Stimulated activated CD4-positive, alpha-beta T cell treated with anti-CD3 and anti-CD28 coated beads, Interleukin-4, amount 100 ng/mL, for 1 hour (primary cell): ENCODE measurements at regions not wholly inside any gene's neighbourhood (a gene's known extent, or its start where the extent isn't known, plus 50 kb on each side); places are given as distances from the start of the nearest gene placed in this dataset.

ENCODE experiments used
- DNase-seq: peaks from one replicate; pipeline ENCODE4 v3.0.0-alpha.2; 2020

DNA sequence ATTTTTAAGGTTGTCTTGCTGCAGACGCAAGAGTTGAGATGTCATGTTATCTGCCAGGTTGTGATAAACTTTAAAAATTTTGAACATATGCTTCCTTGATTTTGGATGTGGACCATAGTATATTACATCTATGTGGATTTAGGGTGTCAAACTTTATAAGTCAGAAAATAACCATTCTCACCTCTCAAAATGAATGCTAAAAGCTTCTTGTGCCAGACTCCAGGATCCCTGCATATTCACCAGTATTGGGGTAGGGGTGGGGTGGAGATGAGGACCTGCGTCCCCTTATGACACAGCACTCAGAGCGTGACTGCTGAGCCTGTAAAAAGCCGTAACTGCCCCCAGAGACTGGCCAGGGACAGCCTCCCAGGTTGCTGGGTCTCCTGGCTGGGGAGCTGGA lies 524.4 kb downstream of the LMO7 start:
- DNase-seq = no peak

DNA sequence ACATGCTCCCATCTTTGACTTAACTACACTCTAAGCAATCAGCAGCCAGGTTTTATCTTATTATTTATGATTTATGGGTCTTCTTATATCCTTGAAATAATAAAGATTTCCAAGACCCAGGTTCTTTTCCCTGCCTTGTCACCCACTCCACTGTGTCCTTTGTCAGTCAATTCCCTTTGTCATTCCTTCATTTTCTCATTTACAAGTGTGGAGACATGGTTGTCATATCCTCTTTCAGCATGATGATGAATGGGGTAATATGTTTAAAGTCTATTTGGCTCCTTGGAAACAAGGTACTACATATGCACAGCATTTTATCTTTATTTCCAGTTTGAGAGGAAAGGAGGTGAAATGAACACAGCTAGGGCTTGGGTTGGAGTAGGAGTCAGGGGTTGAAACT lies 521.8 kb downstream of the LMO7 start:
- no peak for DNase-seq

DNA sequence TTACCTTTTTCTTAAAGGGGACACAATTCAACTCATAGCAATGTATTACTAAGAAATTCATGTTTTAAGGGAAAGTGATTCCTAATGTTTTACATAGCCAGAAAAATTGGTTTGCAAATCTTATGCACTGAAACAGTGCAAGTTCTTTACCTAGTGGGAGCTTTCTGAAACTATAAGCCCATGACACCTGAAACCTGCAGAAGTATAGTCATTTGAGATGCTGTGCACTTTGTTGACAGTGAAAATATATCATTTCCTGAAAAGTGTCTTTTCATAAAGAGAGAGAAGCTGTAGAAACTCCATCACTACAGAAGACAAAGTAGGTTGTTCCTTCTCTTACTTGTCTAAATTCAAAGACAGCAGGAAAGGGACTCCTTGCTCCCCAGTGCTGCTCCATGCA lies 517.1 kb downstream of the LMO7 start:
- no peak for DNase-seq

DNA sequence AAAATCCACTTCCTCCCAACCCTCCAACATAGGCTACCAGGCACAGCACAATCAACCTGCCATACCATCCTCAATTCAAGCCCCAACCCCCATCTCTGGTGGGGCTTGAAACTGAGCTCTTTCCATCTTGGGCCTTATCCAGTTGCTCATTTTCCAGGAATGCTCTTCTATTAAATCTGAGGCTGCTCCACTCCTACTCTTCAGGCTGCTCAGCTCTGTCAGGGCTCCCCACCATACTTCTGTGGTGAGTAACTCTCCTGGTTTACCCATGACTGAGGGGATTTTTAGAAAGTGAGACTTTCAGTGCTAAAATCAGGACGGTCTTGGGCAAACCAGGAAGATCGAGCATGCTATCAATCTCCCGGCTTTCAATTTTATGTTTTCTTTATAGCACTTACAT lies 512.8 kb downstream of the LMO7 start:
- DNase-seq = no peak

DNA sequence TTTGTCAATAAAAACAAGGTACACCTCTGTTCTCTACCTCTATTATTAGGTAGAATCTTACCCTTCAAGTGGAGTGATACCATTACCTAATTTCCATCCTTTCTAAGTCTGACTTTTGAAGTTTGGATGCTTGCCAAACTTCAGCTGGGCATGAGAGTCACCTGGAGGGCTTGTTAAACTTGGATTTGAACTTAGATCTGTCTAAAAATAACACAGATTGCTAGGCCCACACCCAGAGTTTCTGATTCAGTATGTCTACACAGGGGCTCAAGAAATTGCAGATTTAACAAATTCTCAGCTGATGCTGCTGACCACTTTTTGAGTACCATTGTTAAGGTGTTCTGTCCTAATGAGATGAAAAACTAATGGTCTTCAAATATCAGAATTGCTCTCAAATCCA lies 512.2 kb downstream of the LMO7 start:
- DNase-seq = no peak

DNA sequence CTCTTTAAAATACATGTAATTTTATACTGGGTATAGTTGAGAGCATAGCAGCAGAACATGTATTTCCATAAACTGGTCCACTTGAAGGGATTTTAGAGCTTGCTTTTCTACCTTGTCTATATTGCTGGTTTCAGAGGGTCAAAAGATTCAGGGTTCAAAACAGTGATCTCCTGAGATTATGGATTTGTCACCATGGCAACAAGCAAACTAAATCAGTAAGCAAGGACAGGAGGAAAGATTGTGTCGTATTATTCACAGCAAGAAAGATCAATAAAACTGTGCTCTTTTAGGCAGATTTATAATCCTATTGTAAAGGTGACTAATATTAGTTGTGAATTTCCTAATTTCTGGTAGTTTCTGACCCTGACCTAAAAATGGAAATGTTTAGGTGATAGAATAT lies 496.4 kb downstream of the LMO7 start:
- no peak for DNase-seq

DNA sequence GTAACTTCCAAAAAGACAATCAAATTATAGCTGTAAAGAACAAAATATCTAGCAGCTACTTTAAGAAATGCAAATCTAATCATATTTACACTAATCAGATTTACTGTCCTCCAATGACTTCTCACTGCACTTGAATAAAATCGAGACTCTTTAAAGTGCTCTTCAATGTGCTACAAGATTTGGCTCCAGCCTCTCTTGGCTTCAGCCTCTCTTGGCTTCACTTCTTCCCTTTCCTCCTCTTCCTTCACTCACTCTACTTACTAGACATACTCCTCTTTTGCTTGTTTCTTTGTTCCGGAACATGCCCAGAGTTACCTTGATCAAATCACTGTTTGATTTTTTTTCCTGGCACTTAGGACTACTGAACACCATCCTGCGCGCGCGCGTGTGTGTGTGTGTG lies 495.4 kb downstream of the LMO7 start:
- no peak for DNase-seq

DNA sequence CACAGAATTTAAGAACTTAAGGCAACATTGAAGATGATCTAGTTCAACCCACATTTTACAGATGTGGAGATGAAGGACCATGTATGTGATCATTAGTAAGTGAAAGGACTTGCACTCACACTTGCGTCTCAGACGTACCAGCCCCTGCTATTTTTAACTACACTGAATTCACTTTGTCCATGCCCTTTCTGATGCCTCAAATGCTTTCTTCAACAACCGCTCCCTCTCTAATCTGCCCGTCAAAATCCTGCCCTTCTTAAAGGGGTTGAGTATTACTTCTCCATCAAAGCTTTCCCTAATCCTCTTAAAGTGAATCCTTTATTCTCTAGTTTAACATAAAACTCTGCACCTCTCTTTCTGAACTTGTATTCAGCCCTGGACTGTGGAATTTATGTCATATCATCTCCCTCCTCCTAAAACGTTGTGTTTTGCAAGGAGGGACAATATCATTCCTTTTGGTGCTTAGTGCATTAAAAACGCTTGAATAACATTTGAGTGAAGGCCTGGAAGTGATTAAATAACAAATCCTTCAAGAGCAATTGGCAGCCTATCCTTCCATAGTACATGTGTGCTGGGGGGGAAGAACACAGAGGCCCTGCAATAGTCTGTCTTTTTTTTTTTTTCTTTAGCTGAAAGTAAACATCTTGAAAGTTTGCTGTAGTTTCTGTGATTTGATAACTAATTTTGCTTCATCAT lies 493.3 kb downstream of the LMO7 start:
- no peak for DNase-seq

DNA sequence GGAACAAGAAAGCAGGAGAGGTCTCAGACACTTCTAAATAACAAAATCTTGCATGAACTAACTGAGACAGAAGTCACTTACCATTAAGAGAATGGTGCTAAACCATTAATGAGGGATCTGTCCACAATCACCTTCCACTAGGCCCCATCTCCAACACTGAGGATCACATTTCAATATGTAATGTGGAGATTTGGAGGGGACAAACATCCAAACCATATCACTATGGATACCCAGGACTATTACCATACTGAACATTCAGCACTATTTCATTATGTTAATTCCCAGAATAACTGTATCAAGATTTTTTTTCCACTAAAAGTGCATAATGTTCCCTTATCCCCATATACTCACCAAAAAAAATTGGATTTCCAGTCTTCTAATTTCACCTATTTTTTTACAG lies 491.8 kb downstream of the LMO7 start:
- no peak for DNase-seq

DNA sequence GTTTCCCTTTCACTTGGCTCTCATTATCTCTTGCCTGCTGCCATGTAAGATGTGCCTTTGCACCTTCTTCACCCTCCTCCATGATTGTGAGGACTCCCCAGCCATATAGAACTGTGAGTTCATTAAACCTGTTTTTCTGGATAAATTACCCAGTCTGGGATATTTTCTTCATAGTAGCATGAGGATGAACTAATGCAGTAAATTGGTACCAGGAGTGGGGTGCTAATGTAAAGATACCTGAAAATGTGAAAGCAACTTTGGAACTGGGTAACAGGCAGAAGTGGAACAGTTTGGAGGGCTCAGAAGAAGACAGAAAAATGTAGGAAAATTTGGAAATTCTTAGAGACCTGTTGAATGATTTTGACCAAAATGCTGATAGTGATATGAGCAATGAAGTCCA lies 487.4 kb downstream of the LMO7 start:
- DNase-seq = no peak

DNA sequence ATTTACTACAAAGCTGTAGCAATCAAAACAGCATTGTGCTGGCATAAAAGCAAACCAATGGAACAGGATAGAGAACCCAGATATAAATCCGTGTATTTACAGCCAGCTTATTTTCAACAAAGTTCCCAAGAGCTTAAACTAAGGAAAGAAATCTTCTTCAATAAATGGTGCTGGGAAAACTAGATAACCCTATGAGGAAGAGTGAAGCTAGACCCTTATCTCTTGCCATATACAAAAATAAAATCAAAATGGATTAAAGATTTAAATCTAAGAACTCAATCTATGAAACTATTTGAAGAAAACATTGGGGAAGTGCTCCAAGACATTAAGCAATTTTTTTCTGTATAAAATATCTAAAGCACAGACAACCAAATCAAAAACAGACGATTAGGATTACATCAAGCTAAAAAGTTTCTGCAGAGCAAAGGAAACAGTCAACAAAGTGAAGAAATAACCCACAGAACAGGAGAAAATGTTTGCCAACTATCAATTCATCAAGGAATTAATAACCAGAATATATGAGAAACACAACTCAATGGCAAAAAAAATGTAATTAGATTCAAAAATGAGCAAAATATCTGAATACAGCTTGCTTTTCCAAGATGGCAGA lies 480.7 kb downstream of the LMO7 start:
- no peak for DNase-seq

DNA sequence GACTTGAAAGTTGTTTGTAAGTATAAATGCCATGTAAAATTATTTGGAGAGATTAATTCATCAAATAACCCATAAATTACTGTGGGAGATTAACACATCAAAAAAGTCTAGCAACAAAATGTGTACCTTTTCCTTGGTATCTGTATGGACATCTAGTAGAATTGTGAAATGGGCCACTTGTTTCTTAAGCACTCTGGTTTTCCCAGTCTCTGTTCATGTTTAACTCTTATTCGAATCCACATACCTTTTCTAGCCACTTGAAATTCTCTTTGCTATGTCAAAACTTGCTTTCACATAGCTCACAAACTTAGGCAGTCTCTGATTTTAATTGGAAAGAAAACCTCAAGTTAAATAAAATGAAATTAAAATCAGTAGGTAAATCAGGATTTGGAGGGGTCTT lies 470.6 kb downstream of the LMO7 start:
- no peak for DNase-seq

DNA sequence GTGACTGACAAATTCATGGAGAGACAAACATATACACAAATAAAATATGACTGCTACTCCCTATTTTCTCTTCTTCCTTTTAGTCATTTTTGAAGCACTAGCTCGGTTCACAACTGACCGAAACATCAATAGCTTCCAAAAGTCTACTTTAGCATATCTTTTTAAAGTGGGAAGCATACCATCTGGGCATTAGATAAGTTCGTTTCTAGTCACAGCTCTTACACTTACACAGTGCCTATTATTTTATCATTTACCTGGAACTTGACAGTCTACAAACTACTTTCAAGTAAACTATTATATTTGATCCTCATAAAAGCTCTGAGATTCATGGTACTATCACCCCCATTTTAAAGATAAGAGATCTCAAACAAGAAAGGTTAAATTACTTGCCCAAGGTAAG lies 458.5 kb downstream of the LMO7 start:
- no peak for DNase-seq

DNA sequence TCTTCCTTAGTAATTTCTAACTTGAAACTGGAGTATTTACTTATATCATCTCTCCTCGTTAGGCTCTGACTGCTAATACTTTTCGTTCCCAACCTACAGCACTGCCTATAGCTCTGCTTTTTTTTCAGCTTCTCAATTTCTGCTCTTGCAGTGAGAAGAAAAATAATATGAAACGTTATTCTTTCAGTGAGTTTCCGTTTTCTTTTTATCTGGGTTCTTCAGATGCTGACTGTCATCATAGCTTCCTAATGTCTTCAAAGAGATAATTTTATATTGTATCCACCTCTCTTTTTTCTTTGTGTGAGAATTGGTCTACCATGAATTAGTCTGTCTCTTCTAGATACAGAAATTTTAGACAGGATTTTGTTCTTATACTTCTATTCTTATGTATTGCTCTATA lies 454.9 kb downstream of the LMO7 start:
- no peak for DNase-seq

DNA sequence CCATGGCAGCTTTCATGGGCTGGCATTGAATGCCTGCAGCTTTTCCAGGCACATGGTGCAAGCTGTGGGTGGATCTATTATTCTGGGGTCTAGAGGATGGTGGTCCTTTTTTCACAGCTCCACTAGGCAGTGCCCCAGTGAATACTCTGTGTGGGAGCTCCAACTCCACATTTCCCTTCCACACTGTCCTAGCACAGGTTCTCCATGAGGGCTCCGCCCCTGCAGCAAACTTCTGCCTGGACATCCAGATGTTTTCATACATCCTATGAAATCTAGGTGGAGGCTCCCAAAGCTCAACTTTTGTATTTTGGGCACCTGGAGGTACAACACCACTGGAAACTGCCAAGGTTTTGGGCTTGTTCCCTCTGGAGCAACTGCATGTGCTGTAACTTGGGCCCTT lies 450.6 kb downstream of the LMO7 start:
- no peak for DNase-seq

DNA sequence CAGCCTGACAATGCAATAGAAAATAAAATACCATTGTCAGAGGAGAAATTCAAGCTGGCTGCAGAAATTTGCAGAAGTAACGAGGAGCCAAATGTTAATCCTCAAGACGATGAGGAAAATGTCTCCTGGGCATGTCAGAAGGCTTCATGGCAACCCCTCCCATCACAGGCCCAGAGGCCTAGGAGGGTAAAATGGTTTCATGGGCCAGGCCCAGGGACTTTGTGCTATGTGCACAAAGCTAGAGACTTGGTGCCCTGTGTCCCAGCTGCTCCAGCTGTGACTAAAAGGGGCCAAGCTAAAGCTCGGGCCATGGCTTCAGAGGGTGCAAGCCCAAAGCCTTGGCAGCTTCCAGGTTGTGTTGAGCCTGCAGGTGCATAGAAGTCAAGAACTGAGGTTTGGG lies 431.7 kb downstream of the LMO7 start:
- no peak for DNase-seq

DNA sequence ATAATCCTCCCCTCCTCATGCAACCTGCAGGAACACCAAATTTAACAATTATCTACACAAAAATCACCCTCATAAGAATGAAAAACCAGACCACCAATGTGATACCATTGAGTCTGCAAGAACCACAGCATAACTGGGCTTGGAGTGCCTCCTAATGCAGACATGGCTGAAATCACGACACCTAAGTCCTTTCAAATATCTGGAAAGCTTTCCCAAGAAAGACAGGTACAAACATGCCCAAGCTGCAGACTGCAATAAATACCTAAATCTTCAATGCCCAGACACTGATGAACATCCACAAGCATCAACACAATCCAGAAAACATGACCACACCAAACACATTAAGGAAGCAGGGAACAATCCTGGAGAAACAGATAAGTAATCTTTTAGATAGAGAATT lies 417.1 kb downstream of the LMO7 start:
- DNase-seq = no peak

DNA sequence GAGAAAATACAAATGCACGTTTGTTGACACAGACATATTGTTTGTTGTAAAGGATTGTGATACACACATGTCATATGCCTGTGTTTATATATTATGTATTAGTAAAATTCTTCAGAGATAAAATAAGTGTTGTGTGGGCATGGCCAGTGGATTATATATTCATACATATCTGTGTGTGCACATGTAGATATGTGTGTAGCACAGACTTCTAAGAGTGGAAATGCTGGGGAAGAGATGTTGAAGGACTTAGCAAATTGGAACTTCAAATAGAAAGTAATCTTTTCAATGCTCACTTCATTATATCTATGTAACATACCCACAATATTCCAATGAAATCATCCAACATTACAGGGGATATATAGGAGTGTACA lies 413.2 kb downstream of the LMO7 start:
- DNase-seq = no peak

DNA sequence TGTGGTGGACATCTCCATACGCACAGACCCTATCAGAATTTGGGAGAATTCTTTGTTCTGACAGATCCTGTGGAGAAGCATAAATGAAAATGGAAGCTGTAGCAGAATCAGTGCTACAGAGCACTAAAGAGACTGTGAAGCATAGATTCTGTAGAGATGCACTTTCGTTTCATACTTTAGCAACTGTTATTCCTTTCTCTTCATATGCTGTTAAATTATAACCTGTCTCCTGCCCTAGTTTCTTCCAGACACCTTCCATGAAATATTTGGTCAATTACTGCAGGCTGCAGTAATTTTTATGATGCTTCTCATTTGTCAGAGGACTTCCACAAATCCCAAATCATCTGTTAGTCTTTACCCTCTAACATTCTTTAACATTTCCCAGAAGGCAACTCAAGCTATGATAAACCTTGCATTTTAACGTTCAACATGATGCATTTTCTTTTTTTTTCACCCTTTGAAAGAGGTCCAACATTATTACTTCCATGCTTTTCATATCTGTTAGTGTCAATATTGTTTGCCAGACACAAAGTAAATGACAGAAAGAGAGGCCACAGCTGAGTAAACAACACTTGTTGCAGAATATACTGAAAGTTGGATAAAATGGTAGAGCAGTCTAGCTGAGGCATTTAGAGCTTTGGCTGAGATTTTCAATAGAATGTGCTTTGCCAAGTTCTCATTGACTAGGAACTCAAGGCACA lies 412.7 kb downstream of the LMO7 start:
- no peak for DNase-seq

DNA sequence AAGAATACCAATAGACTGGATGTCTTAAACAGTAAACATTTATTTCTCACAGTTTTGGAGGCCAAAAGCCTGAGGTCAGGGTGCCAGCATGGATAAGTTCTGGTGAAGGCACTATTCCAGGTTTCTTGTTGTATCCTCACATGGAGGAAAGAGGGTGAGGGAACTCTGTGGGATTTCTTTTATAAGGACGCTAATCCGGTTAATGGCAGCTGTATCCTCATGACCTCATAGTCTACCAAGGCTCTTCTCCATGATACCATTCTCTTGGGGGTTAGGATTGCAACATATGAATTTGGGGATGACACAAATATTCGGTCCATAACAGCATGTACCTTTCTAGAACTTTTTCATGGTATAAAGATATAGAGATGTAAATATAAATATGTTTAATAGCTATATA lies 412.0 kb downstream of the LMO7 start:
- no peak for DNase-seq

DNA sequence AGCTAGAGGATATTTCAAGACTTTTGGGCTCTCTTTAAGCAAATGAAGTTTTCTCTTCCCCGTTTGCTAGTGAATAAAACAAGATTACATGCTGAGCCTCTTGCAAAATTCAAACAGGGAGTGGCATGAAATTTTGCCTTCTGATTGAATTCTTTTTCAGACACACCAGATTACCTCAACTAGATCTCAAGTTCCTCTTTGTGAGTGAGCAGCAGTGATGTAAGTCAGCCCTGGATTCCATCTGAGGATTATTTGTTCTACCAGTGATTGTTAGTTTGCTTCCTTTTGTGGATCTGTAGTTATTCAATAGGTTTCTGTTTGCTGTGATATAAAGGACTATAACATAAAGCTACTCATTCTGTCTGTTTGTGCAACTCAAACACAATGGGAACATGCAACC lies 407.7 kb downstream of the LMO7 start:
- no peak for DNase-seq

DNA sequence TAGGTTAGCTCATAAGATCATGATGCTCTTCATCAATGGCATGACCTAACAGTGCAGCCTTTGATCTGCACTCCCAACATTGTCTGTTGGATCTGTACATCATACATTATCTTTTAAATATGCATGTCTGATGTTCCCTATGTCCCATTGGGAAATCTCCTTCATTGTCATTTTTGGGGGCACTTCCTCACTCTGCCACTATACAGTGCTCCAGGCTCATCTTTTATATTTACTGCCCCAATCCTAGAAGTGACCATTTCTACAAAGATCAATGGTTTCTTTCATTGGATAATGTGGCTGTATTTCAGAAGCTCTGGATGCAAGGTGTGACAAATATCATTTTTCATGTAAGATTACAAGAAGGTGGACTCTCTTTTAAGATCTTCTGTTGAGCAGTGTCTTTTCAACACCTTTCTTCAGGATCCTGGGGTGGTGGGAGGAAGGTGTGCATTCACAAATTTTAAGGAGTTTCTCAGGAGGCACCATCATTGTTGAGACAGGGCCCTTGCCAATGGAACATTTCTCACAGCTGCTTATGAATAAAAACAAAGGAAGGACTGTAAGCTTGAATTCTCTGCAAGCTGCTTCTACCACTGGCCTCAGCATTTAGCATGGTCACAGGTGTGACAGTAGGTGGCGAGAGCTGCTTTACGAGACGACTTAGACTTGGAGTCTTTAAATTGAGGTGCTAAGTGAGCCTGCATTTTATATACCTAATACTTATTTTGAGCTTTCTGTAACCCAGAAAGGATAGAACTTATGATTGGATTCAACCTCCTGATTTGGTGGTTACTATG lies 403.0 kb downstream of the LMO7 start:
- no peak for DNase-seq

DNA sequence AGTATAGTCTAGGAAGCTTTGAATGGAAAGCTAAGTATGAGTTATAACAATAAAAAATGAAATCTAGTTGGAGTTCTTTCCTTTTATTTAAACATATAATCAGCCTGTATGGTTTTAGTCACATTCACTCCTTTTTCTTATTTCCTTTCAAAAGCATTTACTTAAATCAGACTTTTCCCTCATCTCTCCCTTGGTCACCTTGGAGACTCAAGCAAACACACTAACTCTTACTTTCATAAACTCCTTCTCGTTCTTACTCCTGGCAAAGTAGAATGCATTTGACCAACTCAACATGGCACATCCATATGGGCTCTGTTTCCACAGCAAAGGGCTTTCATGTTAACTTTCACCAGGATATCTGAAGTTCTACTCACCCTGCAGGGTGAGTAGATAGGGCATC lies 400.0 kb downstream of the LMO7 start:
- DNase-seq = no peak

DNA sequence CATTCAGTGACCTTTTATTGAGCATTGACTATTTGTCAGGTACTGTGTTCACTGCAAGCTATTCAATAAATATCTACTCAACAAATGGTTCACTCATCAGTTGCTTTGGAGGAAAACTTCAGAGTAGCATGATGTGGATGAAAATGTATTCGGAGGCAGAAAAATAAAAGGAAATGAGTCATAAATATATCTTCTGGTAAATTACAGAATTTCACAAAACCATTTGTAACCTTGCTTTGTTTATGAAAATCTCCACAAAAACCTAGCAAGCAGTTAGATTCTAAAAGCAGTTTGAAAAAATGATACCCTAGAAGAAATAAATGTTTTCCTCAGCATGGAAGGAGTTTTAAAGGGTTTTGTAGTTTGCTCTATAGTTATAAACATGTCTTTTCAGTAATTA lies 399.6 kb downstream of the LMO7 start:
- DNase-seq = no peak
